ENCODE measurements at regions not wholly inside any gene's neighbourhood (a gene's known extent, or its start where the extent isn't known, plus 50 kb on each side); places are given as distances from the start of the nearest gene placed in this dataset.

DNA sequence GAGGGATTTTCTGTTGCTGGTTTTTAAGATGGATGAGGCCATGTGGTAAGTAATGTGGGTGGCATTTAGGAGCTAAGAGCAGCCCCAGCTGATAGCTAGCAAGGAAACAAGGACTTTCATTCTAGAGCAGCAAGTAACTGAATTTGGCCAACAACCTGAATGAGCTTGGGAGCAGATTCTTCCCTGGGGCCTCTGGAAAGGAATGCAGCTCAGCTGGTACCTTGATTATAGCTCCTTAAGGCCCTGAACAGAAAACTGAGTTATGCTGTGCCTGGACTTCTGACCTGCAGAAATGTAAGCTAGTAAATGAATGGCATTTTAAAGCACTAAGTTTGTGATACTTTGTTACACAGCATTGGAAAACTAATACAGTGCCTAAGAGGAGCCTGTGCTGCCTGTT, 565.5 kb downstream of the PDCD6IP start:
- Histone ChIP-seq H3K9me3 (no peaks in the 10 kb centered on the region), H3K4me3 (ENCODE audit: low read depth, low read length) (no peak overlapping the region), H3K27me3 (replicated peaks; ENCODE audit: control insufficient read depth, insufficient read depth, low read length) (no peaks in the 10 kb centered on the region), H3K36me3 (ENCODE audit: control insufficient read depth, insufficient read depth, low read length) (no peaks in the 10 kb centered on the region), H3K4me1 (peaks cover 11% of the 10 kb centered on the region)
- intact Hi-C loops (cut with micrococcal nuclease; ENCODE audit: unreplicated experiment) = no loop called here
- no peak overlapping the region for H3K4me3 Mint-ChIP-seq (ENCODE audit: unreplicated experiment)
- H3K36me3 Mint-ChIP-seq (ENCODE audit: insufficient read depth, unreplicated experiment) = no peaks in the 10 kb centered on the region
- no peaks in the 10 kb centered on the region for H3K9me3 Mint-ChIP-seq (ENCODE audit: unreplicated experiment)
- CTCF ChIA-PET = no interaction called here
- TF ChIP-seq, protein P1, sequence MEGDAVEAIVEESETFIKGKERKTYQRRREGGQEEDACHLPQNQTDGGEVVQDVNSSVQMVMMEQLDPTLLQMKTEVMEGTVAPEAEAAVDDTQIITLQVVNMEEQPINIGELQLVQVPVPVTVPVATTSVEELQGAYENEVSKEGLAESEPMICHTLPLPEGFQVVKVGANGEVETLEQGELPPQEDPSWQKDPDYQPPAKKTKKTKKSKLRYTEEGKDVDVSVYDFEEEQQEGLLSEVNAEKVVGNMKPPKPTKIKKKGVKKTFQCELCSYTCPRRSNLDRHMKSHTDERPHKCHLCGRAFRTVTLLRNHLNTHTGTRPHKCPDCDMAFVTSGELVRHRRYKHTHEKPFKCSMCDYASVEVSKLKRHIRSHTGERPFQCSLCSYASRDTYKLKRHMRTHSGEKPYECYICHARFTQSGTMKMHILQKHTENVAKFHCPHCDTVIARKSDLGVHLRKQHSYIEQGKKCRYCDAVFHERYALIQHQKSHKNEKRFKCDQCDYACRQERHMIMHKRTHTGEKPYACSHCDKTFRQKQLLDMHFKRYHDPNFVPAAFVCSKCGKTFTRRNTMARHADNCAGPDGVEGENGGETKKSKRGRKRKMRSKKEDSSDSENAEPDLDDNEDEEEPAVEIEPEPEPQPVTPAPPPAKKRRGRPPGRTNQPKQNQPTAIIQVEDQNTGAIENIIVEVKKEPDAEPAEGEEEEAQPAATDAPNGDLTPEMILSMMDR (IDR thresholded peaks at IDR 0.05; ENCODE audit: insufficient read depth in 1 of 2, low read depth in 1 of 2, low read length in 1 of 2, severe bottlenecking in 1 of 2, unreplicated experiment in 1 of 2) = no peak
- DNase-seq = peak; percentile 39 to 46
- POLR2A ChIA-PET = no interaction called here
- H3K4me1 Mint-ChIP-seq (ENCODE audit: low read depth, unreplicated experiment) = no peaks in the 10 kb centered on the region
- H3K27me3 Mint-ChIP-seq (ENCODE audit: insufficient read depth, unreplicated experiment) = no peaks in the 10 kb centered on the region
- BruUV-seq (replicated peaks) = no TSS peak
- H3K27ac Mint-ChIP-seq (ENCODE audit: unreplicated experiment) = peak overlapping the region; percentile 53

DNA sequence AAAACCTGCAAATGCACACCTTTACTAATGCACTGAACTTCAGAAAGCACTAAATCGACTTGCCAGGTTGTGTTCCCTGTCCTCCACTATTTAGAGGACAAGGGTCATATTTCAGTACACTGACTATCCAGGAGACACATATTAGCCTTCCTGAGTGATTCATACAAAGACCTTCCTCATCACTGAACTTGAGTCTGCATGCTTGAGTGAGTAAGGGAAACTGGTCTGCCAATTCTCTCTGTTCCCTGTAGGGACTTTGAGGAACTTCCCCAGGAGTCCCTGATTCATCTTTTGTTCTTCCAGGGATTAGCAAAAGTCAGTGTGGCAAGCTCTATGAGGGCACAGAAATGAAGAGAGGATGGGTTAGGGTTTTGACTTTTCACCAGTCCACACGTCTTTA, 565.9 kb downstream of the PDCD6IP start:
- intact Hi-C loops (cut with micrococcal nuclease; ENCODE audit: unreplicated experiment) = no loop called here

DNA sequence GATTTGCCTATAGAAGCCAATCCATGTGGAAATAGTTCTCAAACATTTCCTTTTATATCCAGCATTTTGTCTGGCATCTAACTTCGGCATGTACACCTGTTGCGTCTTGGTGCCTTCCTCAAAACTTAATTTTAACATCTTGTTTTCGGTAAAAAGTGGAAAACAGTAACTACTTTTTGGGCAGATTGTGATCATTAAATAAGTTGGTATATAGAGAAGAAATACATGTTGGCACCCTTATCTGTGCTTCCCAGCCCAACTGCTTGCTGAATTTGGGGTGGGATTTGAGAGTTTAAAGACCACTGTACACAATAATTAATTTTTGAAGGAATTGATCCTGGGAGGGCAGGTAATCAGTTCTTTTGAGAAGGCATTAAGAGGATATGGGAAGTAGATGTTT, 566.8 kb downstream of the PDCD6IP start:
- ChIA-PET POLR2A (no interaction called here), CTCF (no interaction called here)
- Mint-ChIP-seq H3K4me3 (ENCODE audit: unreplicated experiment) (no peak overlapping the region), H3K36me3 (ENCODE audit: insufficient read depth, unreplicated experiment) (no peaks in the 10 kb centered on the region), H3K9me3 (ENCODE audit: unreplicated experiment) (no peaks in the 10 kb centered on the region), H3K27ac (ENCODE audit: unreplicated experiment) (no peak overlapping the region), H3K4me1 (ENCODE audit: low read depth, unreplicated experiment) (no peaks in the 10 kb centered on the region), H3K27me3 (ENCODE audit: insufficient read depth, unreplicated experiment) (no peaks in the 10 kb centered on the region)
- DNase-seq = no peak
- Histone ChIP-seq H3K4me3 (ENCODE audit: low read depth, low read length) (no peak overlapping the region), H3K27me3 (replicated peaks; ENCODE audit: control insufficient read depth, insufficient read depth, low read length) (no peaks in the 10 kb centered on the region), H3K36me3 (ENCODE audit: control insufficient read depth, insufficient read depth, low read length) (no peaks in the 10 kb centered on the region), H3K4me1 (peaks cover 11% of the 10 kb centered on the region), H3K9me3 (no peaks in the 10 kb centered on the region)
- BruUV-seq (replicated peaks) = no TSS peak
- intact Hi-C loops (cut with micrococcal nuclease; ENCODE audit: unreplicated experiment) = no loop called here
- TF ChIP-seq, protein P1 (IDR thresholded peaks at IDR 0.05; ENCODE audit: insufficient read depth in 1 of 2, low read depth in 1 of 2, low read length in 1 of 2, severe bottlenecking in 1 of 2, unreplicated experiment in 1 of 2) = no peak

More for the DNA sequence above, 565.9 kb downstream of the PDCD6IP start:
- Mint-ChIP-seq H3K27me3 (ENCODE audit: insufficient read depth, unreplicated experiment) (no peaks in the 10 kb centered on the region), H3K9me3 (ENCODE audit: unreplicated experiment) (no peaks in the 10 kb centered on the region), H3K4me1 (ENCODE audit: low read depth, unreplicated experiment) (no peaks in the 10 kb centered on the region), H3K36me3 (ENCODE audit: insufficient read depth, unreplicated experiment) (no peaks in the 10 kb centered on the region), H3K4me3 (ENCODE audit: unreplicated experiment) (no peak overlapping the region), H3K27ac (ENCODE audit: unreplicated experiment) (peak overlapping the region; percentile 53)
- H3K36me3 ChIP-seq (ENCODE audit: control insufficient read depth, insufficient read depth, low read length) = no peaks in the 10 kb centered on the region
- DNase-seq = no peak
- peaks cover 11% of the 10 kb centered on the region for H3K4me1 ChIP-seq
- no peaks in the 10 kb centered on the region for H3K9me3 ChIP-seq
- CTCF ChIA-PET = no interaction called here
- H3K27me3 ChIP-seq (replicated peaks; ENCODE audit: control insufficient read depth, insufficient read depth, low read length) = no peaks in the 10 kb centered on the region
- no TSS peak for BruUV-seq (replicated peaks)
- TF ChIP-seq, protein P1 (IDR thresholded peaks at IDR 0.05; ENCODE audit: insufficient read depth in 1 of 2, low read depth in 1 of 2, low read length in 1 of 2, severe bottlenecking in 1 of 2, unreplicated experiment in 1 of 2) = no peak
- no peak overlapping the region for H3K4me3 ChIP-seq (ENCODE audit: low read depth, low read length)
- POLR2A ChIA-PET = no interaction called here

Measured in Caco-2 (cell line).